Fibroblast of skin of abdomen (primary cell): ENCODE measurements at regions not wholly inside any gene's neighbourhood (a gene's known extent, or its start where the extent isn't known, plus 50 kb on each side); places are given as distances from the start of the nearest gene placed in this dataset.
"Not testable (repeated sequence)": the region's sequence is repeated elsewhere in the genome, so short reads cannot be mapped to it uniquely, and the experiment has no call there.

ENCODE experiments used
- DNase-seq: peaks from one replicate; pipeline ENCODE4 v3.0.0-alpha.2; 2013

DNA sequence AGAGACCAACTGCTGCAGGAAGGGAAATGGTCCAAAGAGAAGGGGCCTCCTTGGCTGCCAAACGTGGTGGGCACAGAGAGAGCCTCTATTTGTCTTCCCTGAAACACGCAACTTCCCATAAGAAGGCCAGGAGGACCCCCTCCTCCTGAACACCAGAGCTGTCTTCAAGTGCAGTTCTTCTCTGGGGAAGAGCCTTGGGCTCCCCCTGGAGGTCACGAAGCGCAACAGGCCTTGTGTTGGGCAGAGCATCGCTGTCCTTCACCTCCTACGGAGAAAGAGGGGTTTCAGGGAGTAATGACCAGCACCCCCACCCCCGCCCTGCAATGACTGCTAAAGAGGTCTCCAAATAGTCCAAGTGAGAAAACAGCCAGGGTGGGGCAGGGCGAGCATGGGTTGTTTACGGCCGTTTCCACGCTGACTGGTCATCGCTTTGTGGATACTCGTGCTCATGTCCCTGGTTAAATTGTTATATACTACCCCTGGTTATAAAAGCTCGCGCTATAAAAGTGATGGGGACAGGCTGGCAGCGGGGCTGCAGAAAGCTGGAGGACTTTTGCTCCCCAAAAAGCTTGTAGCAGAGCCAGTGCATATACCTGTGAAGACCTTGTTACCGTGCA lies 397.5 kb upstream of the ATP10A start:
- peak; percentile 46 for DNase-seq

DNA sequence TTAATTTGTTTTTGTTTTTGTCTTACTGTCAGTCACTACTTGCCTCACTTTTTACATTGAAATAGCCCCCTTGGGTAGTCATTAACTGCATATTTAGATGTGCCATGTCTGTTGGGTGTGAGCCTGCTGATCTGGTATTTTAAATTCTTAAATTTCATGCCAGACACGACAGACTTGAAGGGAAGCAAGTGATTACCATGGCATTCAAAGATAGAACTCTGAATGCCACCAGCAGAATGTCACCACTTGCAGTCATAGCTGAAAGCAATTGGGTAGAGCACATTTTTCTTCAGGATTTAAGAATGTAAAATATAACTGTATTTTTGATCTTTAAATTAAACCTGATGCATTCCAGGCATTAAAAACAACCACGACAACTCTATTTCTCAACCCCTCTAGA lies 396.5 kb upstream of the ATP10A start:
- DNase-seq: no peak

DNA sequence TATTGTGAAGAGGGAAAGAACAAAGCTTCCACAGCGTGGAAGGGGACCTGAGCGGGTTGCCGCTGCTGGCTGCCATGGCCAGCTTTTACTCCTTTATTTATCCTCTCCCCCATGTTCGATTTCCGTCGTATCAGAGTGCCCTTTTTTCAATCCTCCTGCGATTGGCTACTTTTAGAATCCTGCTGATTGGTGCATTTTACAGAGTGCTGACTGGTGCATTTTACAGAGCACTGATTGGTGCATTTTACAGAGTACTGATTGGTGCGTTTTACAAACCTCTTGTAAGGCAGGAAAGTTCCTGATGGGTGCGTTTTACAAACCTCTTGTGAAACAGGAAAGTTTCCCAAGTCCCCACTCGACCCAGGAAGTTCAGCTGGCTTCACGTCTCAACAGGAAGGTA lies 381.7 kb upstream of the ATP10A start:
- DNase-seq: not testable (repeated sequence)

DNA sequence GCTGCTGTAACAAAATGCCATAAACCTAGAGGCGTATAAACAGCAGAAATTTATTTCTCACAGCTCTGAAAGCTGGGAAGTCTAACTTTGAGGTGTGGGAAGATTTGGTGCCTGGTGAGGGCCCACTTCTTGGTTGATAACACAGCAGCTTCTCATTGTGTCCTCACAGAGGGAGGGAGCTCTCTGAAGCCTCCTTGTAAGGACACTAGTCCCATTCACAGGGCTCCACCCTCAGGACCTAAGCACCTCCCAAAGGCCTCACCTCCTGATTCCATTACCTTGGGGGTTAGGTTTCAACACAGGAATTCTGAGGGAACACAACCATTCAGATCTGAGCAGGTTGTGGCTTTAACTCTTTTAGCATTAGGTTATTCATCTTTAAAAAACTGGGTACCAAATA lies 380.3 kb upstream of the ATP10A start:
- no peak for DNase-seq

DNA sequence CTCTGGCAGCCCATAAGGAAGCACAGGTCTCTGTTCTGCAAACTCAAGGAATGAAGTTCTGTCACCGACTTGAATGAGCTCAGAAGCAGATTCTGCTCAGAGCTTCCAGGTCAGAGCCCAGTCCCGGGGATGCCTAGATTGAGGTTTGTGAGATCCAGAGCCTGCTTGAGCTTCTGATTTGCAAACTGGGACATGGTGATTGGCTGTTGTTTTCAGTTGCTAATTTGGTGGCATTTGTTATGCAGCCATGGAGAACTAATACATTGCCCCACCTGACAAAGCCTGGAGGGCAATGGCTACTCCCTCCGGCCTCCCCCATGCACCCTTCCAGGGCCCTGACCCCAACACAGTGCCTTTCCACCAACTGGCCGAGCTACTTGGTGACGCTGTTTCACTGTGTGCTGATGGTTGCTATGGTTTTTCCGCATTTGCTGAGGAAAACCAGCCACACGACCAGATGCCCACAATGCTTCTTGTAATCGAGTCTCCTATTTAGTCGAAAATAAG lies 379.5 kb upstream of the ATP10A start:
- DNase-seq: no peak

DNA sequence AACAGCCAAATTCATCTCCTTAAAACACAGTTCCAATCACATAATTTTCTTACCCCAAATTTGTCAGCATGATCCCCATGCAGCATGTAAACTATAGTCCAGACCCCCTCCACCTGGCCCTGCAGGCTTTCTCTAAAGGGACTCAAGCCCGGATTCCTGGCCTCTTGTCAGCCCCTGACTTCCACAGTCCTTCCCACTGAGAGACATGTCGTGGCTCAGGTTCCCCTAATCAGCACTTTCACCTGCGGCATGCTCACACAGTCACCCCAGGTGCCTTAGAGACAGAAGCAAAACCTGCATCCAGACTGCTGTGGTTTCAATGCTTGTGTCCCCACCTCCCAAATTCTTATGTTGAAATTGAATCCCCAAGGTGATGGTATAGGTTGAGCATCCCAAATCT lies 372.7 kb upstream of the ATP10A start:
- no peak for DNase-seq

DNA sequence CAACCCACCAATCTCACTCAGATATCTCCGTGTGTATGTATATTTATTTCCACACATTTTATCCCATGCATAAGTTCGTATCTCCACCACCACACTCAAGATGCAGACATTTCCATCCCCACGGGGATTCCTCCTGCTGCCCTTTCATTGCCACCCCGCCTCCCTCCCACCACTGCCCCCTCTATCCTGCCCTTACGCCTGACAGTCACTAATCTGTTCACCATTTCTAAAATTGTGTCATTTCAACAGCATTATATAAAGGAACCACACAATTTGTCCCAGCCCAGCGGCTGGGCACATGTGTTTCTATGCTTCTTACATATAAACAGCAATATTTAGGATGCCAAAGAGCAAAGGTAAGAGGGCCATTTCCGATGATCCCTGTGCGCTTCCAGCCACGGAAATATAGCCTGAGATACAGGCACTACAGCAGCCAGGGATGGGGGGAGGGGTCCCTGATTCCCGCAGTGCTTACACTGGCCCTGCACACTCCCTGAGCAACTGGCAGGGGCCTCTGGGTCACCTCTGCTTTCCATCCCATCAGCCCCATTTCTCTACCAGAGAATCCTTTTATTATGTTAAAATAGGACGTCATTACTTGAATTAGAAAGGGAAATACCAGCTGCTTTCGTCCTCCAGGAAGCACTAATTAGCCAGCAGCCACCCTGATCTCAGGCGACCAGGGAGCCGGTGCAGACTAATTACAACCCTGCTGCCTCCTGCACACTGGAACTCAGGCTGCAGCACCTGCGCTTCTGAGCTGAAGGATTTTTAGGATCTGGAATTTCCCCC lies 372.0 kb upstream of the ATP10A start:
- DNase-seq: no peak

DNA sequence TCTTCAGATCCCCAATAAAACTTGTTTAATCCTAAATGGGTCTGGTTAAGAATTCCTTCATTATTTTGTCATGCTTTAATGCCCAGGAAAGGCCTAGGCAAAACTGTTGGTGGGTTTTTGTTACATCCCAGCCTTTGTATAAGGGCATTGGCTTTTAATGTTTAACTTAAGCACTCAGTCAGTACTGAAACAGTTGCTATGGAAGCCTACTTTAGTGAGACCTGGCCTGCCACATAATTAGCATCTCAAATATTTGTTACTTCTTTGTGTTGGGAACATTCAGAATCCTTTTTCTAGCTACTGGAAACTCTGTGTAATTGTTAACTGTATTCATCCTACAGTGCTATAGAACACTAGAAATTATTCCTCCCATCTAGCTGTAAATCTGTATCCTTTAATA lies 369.6 kb upstream of the ATP10A start:
- DNase-seq: no peak

DNA sequence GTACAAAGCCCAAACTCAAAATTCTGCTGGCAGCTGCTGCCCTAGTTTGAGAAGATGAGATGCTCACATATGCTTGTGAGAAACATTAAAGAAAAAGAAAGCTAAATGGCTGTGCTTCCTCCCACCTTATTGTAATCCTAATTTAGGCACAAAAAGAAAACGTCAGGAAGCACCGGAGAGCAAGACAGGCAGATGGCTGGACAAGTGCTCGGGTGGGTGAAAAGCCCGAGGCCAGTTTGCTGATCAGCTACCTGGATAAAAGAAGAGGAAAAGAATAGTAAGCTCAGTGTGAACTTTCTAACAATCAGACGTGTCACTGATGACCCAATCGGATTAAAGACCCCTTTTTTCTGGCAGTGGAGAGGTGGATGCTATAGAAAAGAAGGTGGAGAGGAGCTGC lies 368.0 kb upstream of the ATP10A start:
- DNase-seq: no peak

DNA sequence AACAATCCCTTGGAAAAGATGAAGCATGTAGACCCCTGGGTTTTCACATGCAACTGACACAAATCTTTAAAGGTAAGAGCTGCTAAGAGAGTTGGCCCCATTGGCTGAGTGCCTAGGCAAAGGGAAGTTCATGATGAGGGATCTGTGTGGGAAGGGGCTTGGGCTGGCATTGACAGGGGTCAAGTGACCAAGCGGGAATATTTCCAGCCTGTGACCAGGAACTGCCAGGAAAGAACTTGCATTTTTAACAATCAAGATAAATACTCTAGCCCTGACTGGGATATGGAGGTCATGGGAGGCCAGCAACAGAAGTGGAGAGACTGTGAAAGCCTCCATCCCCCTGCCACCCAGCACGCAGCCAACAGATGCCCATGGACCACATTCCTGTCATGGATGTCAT lies 361.1 kb upstream of the ATP10A start:
- DNase-seq: no peak

DNA sequence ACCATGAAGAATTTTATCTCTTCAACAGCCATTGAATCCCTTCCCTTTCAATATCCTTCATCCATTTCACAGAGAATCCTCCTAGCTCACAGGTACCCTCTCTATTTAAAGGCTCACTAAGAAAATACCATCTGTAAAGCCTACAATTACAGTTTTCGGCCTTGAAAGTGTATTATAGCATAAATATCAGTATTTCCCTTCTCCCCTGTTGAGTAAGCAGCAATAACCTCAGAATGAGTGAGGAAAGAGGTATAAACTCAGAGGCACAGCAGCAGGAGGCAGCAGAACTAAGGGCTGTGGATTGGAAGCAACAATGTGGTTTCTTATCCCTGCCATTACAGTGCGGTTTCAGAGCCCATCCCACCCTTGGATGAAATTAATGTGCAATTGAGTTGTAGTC lies 360.6 kb upstream of the ATP10A start:
- DNase-seq: no peak

DNA sequence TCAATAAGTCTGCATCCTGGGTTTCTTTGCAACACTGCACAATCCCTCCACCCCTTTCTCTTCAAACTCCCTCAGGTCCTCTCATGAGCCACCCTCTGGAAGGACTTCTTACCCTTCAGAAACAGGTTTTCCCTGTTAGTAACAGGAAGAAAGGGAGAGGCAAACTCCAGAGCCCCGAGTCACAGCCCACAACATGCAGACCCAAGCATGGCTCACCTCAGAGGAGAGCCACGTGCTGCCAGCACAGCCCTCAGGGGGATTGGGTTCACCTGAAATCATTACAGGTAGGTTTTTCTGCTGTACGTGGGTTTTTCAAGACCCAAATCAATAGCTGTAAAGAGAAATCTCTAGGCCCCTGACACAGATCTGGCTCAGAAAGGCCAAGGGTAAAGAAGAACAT lies 359.7 kb upstream of the ATP10A start:
- no peak for DNase-seq

DNA sequence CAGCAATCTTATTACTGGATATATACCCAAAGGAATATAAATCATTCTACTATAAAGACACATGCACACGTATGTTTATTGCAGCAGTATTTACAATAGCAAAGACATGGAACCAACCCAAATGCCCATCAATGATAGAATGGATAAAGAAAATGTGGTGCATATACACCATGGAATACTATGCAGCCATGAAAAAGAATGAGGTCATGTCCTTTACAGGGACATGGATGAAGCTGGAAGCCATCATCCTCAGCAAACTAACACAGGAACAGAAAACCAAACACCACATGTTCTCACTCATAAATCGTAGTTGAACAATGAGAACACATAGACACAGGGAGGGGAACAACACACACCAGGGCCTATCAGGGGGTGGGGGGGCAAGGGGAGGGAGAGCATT lies 353.9 kb upstream of the ATP10A start:
- DNase-seq: not testable (repeated sequence)

DNA sequence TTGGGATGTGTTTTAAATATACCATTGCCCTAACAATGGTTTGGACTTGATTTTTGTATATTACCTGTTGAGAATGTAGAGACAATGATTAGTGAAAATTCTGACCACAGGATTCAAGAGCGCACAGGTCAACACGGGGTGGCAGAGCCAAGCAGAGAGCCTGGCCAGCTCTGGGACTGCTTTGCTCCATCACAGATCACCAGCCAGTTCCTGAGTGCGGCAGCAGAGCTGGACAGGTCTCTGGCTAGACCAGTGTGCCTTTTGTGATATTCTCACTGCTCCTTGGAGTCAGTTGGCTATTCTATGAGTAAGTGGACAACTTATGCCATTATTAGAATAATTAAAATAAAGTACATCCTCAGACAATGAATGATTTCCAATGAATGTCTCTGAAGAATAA lies 351.2 kb upstream of the ATP10A start:
- DNase-seq: no peak

DNA sequence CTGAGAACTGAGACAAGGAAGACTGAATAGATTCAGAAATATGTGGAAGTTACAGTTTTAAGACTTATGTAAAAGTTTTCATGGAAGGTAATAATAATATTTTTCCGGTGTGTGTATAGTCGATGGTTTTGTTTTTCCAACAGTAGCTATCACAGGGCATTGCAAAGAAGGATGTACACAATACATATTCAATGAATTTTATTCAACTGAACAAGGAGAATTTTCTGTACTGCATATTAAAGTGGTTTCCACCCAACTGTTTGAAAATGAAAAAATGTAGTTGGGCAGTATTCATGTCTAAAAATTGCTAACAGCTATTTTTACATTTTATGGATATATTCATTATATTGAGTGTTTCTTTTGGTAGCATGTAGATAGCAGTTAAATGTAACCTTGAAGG lies 350.3 kb upstream of the ATP10A start:
- no peak for DNase-seq

DNA sequence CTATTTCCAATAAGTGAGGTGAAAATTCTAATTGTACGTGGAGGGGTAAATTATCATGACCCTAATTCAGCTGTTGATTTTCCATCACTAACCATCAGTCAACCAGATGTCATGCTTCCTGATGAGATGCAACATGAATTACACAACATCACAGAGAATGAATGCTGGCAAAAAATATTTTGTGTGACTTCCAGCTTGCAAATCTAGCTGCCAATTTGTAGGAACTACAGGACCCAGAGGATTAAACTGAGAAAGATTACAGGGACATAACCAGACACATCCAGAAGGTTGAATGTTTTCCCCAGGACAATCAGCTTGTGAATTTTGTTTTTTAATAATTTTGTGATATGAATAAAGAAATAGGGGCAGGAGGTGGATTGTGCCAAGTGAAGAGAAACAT lies 349.0 kb upstream of the ATP10A start:
- DNase-seq: no peak

DNA sequence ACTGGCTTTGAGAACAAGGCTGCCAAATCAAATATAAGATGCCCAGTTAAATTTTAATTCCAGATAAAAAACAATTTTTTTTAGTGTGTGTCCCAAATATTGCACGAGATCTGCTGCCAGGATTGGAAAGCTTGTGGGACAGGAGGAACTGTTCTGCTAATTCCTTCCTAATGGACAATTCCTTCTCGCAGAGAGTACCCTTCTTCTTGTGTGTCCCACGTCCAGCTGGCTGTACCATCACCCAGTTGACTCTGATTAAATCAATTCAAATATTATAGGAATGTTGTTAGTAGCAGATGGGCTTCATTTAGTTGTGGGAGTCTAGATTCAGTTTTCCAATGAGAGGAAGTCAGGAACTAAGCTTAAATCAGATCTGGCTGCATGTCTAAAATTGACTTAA lies 347.9 kb upstream of the ATP10A start:
- no peak for DNase-seq

DNA sequence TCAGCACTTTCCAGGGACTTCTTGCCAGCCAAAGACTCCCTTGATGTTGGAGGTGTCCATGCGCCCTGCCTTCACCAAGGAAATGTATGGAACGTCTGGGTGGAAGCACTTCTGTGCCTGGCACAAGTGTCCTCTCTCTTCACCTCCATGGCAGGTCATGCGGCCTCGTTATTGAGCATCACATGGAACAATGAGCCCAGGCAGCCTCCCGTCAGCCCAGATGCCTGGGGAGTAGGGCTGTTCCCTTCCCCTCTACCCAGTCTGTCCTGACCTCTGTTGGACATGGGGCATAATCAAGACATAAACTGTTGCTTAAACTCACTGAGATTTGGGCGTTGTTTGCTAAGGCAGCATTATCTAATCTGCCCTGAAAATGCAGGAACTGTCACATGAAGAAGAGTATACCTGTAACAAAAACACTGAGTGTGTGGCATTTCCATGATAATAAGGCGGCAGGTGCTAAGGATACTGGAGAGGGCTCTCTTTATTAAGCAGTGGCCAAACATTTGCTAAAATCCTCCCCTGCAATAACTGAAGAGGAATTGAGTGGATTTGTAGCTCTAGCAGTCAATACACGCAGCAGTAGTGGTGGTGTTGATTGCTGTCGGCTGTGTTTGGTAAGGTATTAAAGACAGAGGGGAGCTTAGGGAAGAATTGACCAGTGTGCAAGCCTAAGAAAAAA lies 338.2 kb upstream of the ATP10A start:
- DNase-seq: no peak

DNA sequence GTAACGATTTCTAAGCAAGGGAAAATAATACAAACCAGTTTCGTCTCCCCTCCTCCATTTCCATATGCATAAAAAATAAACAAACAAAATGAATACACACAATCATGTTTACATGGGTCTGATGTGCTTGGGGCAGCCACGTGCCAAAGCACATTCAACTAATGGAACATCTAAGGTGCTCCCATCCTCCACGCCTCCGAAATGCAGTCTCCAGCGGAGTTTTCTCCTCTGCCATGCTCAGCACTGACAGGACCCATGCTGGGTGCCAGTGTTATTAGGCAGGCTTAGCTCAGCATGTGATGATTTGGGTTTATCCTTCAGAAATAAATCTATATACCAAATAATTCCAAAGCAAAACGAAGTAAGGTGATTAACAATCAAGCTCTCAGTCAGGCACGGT lies 337.3 kb upstream of the ATP10A start:
- DNase-seq: no peak

DNA sequence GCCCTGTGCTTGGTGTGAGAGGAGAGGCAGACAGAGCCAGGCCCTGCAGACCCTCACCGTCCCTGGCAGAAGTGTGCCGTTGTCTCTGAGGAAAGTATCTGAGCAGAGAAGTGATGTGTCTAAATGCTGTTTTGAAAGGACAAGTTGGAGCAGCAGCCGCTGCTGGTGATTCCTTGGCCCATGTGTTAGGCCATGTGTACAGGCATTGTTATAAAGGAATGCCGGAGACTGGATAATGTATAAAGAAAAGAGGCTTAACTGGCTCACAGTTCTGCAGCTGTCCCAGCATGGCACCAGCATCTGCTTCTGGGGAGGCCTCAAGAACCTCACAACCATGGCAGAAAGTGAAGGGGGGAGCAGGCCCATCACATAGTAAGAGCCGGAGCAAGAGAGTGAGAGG lies 334.6 kb upstream of the ATP10A start:
- no peak for DNase-seq

DNA sequence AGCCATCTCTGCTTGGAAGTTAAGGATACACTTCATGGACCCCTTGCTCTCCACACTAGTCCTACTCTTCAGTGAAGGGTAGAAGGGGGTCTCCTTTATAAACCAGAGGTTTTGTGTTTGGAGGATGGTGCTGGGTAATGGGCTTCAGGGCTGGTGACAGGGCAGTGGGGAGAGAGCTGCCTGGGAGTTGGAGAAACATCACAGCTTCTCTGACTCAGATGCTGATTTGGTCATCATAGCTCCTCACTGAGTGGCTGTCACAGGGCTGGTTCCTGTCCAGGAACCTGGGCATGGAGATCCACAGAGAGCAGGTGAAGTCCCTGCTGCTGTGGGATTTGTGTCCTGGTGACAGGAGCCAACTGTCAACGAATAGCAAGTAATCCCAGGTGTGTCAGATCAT lies 333.9 kb upstream of the ATP10A start:
- DNase-seq: no peak

DNA sequence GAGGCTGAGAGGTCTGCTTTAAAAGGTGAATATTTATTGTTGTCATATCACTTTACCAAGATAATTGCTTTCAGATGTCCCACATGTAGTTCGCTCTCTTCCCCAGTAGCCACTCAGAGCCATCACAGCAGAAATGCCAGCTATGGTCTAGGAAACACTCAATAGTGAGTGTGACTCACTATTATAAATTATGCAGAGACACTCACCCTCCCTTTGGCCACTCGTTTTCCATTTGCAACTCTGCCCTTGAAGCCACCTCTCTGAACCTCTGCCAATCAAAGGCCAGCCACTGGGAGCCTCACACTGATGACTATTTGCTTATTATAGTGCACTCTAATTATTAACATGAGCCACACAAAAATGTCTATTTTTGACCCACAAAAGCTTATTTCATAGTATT lies 328.1 kb upstream of the ATP10A start:
- DNase-seq: peak; percentile 28

DNA sequence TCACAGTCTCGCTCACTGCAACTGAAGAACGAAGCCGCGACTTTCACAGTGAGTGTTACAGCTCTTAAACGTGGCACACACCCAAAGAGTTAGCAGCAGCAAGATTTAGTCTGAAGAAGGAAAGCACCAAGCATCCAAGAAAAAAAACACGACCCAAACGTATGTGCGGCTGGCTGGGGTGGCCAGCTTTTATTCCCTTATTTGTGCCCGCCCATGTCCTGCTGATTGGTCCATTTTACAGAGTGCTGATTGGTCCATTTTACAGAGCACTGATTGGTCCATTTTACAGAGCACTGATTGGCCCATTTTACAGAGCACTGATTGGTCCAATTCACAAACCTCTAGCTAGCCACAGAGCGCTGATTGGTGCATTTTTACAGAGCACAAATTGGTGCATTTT lies 323.0 kb upstream of the ATP10A start:
- not testable (repeated sequence) for DNase-seq

DNA sequence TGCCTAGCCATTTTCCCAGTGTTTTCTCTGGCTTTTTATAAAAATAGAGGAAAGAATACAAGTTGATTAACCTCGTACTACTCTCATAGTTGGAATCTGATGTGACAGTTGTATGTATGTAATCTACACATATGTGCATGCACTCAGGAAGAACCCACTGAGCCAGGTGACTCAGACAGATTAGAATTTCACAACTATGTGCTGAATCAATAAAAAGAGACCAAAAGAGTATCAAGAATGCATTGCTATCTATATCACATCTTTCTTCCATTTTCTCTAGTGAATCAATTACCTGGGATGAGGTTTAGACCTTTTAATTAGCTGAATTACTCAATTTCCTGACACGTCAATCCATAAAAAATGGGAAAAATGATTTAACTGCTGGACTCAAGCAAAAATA lies 319.3 kb upstream of the ATP10A start:
- peak; percentile 74 for DNase-seq
